HL-60 (cell line): ENCODE measurements at regions not wholly inside any gene's neighbourhood (a gene's known extent, or its start where the extent isn't known, plus 50 kb on each side); places are given as distances from the start of the nearest gene placed in this dataset.

Experiments used
- GABPA ChIP-seq: IDR thresholded peaks from 2 replicates; pipeline ENCODE4 v1.6.1; 2012; ENCODE audit warnings: low read depth
- POLR2AphosphoS5 ChIP-seq: IDR thresholded peaks from 2 replicates; pipeline ENCODE4 v1.6.1; 2012; ENCODE audit warnings: low read depth
- SPI1 ChIP-seq: IDR thresholded peaks from 2 replicates; pipeline ENCODE4 v1.6.1; 2012; ENCODE audit warnings: low read depth, mild to moderate bottlenecking, borderline replicate concordance
- TF ChIP-seq, protein P1 (sequence below): IDR thresholded peaks from one replicate; pipeline ENCODE4 v1.5.1; 2011; ENCODE audit warnings: low read length, control low read depth, inconsistent platforms; ENCODE audit not compliant: insufficient read depth
- TF ChIP-seq, protein P2 (sequence below): IDR thresholded peaks from 2 replicates; pipeline ENCODE4 v1.6.1; 2012; ENCODE audit warnings: low read depth; ENCODE audit not compliant: insufficient replicate concordance

DNA sequence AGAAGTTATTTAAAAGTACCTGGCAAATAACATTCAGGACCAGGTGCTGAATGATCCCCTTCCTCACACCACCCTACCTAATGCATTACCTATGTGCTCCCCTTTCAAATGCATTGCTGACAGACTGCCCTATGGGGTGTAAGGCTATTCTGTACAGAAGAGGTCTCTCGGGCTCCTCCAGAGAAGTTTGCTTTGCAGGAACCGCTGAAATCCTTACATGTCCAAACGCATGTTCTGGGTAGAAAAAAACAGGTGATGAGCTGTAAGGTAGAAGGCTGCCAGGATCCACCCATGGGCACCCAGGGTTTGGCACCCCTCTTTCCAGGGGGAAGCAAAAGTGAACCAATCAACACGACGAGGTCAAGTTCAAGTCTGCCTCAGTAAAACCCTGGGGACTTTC is 58.3 kb upstream of the TARBP1 start:
- TF ChIP-seq, protein P1, sequence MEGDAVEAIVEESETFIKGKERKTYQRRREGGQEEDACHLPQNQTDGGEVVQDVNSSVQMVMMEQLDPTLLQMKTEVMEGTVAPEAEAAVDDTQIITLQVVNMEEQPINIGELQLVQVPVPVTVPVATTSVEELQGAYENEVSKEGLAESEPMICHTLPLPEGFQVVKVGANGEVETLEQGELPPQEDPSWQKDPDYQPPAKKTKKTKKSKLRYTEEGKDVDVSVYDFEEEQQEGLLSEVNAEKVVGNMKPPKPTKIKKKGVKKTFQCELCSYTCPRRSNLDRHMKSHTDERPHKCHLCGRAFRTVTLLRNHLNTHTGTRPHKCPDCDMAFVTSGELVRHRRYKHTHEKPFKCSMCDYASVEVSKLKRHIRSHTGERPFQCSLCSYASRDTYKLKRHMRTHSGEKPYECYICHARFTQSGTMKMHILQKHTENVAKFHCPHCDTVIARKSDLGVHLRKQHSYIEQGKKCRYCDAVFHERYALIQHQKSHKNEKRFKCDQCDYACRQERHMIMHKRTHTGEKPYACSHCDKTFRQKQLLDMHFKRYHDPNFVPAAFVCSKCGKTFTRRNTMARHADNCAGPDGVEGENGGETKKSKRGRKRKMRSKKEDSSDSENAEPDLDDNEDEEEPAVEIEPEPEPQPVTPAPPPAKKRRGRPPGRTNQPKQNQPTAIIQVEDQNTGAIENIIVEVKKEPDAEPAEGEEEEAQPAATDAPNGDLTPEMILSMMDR = no peak
- TF ChIP-seq GABPA (no peak), SPI1 (no peak), POLR2AphosphoS5 (no peak)
- TF ChIP-seq, protein P2, sequence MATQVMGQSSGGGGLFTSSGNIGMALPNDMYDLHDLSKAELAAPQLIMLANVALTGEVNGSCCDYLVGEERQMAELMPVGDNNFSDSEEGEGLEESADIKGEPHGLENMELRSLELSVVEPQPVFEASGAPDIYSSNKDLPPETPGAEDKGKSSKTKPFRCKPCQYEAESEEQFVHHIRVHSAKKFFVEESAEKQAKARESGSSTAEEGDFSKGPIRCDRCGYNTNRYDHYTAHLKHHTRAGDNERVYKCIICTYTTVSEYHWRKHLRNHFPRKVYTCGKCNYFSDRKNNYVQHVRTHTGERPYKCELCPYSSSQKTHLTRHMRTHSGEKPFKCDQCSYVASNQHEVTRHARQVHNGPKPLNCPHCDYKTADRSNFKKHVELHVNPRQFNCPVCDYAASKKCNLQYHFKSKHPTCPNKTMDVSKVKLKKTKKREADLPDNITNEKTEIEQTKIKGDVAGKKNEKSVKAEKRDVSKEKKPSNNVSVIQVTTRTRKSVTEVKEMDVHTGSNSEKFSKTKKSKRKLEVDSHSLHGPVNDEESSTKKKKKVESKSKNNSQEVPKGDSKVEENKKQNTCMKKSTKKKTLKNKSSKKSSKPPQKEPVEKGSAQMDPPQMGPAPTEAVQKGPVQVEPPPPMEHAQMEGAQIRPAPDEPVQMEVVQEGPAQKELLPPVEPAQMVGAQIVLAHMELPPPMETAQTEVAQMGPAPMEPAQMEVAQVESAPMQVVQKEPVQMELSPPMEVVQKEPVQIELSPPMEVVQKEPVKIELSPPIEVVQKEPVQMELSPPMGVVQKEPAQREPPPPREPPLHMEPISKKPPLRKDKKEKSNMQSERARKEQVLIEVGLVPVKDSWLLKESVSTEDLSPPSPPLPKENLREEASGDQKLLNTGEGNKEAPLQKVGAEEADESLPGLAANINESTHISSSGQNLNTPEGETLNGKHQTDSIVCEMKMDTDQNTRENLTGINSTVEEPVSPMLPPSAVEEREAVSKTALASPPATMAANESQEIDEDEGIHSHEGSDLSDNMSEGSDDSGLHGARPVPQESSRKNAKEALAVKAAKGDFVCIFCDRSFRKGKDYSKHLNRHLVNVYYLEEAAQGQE = no peak
